Nephron progenitor cell (in vitro differentiated cells): ENCODE measurements at regions not wholly inside any gene's neighbourhood (a gene's known extent, or its start where the extent isn't known, plus 50 kb on each side); places are given as distances from the start of the nearest gene placed in this dataset.

Source experiments
- DNase-seq: peaks from one replicate; pipeline ENCODE4 v3.0.0; 2021
- H3K27ac Mint-ChIP-seq: 2 replicates; pipeline ENCODE4 v1.8.0; 2021; ENCODE audit warnings: mild to moderate bottlenecking, moderate library complexity, mixed read lengths
- H3K27me3 Mint-ChIP-seq: 2 replicates; pipeline ENCODE4 v1.8.0; 2021; ENCODE audit warnings: mild to moderate bottlenecking, low read depth, mixed read lengths; ENCODE audit not compliant: poor library complexity
- H3K36me3 Mint-ChIP-seq: 2 replicates; pipeline ENCODE4 v1.8.0; 2021; ENCODE audit warnings: low read depth, mixed read lengths
- H3K4me1 Mint-ChIP-seq: 2 replicates; pipeline ENCODE4 v1.8.0; 2021; ENCODE audit warnings: mixed read lengths
- H3K4me3 Mint-ChIP-seq: 2 replicates; pipeline ENCODE4 v1.8.0; 2021; ENCODE audit warnings: mild to moderate bottlenecking, moderate library complexity, mixed read lengths
- H3K9me3 Mint-ChIP-seq: 2 replicates; pipeline ENCODE4 v1.8.0; 2021; ENCODE audit warnings: mild to moderate bottlenecking, moderate library complexity, mixed read lengths
- TF ChIP-seq, protein P1 (sequence below): fragments of 200-600 bp; sonication (generic); IDR thresholded peaks from 2 replicates; pipeline ENCODE4 v1.5.0; 2021; ENCODE audit warnings: antibody characterized with exemption

DNA sequence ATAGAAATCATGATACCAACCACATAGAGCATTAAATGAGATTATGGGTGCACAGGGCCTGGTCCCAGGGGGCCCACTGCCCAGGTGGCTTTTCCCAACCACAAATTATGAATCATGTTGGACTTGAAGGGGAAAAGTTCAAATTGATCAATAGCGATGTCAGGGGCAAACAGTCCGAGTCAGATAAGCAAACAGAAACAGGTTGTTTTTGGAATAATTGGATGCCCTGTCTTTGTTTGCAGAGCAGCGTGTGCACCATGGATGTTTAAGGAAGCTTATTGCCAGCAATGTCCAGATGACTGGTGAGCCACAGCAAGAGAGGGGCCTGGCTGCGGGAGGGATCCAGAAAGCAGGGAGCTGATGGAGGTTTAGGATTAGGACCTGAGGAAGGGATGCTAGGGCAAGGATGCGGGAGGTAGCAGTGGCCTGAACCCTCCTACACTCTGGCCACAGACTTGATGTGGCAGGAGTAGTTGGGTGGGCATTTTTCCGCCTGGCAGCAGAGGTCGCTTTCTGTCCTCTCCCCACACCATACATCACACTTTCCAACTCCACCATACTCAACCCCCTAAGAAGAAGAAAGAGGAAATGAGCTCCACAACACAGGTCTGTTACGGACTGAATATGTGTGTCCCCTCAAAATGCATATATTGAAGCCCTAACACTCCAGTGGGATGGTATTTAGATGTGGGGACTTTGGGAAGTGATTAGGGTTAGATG lies 266.4 kb upstream of the RPL38 start:
- H3K9me3 Mint-ChIP-seq: no peaks in the 10 kb centered on the region
- H3K27ac Mint-ChIP-seq: no peak overlapping the region
- no peak for DNase-seq
- H3K36me3 Mint-ChIP-seq: no peaks in the 10 kb centered on the region
- no peak overlapping the region for H3K4me3 Mint-ChIP-seq
- peaks cover 19% of the 10 kb centered on the region for H3K4me1 Mint-ChIP-seq
- H3K27me3 Mint-ChIP-seq: peaks cover 33% of the 10 kb centered on the region
- TF ChIP-seq, protein P1, sequence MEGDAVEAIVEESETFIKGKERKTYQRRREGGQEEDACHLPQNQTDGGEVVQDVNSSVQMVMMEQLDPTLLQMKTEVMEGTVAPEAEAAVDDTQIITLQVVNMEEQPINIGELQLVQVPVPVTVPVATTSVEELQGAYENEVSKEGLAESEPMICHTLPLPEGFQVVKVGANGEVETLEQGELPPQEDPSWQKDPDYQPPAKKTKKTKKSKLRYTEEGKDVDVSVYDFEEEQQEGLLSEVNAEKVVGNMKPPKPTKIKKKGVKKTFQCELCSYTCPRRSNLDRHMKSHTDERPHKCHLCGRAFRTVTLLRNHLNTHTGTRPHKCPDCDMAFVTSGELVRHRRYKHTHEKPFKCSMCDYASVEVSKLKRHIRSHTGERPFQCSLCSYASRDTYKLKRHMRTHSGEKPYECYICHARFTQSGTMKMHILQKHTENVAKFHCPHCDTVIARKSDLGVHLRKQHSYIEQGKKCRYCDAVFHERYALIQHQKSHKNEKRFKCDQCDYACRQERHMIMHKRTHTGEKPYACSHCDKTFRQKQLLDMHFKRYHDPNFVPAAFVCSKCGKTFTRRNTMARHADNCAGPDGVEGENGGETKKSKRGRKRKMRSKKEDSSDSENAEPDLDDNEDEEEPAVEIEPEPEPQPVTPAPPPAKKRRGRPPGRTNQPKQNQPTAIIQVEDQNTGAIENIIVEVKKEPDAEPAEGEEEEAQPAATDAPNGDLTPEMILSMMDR: no peak

DNA sequence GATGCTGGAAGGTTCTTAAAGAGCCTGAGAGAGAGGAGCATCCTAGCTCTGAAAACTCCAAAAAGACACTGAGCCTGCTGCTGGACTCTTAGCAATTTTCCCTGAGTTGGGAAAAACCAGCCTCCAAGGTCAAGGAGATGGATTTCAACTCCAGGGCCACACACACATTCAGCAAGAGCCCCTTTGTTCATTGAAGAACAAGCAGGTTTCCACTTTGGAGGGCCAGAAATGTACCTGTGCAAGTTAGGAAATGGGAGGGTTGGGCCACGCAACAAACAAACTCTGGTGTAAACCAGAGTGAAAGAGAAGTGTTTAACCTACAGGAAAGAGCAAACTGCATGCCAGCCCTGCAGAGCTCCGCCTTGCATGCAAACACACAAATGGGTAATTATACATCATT lies 264.8 kb upstream of the RPL38 start:
- Mint-ChIP-seq H3K9me3 (no peaks in the 10 kb centered on the region), H3K27ac (no peak overlapping the region), H3K4me1 (peaks cover 8% of the 10 kb centered on the region), H3K4me3 (no peak overlapping the region), H3K36me3 (no peaks in the 10 kb centered on the region), H3K27me3 (peaks cover 26% of the 10 kb centered on the region)
- DNase-seq: no peak
- TF ChIP-seq, protein P1: no peak

DNA sequence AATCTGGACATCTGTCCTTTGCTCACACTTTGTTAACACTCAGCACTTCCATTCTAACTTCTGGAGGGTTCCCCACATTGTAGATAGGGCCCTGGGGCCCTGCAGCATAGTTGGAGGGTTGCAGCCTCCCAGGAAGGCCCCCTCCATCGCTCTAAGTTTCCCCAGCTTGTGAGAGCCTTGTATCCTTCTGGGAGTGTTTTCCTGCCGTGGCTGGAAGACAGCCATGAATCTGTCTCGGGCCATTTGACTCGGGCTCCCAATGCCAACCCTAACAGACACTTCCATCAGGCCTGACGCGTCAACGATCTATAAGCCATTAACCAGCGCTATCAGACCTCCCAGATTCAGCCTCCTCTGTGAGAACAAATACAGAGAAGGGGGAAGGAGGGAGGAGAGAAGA lies 263.7 kb upstream of the RPL38 start:
- Mint-ChIP-seq H3K27ac (peak overlapping the region; percentile 7), H3K4me1 (peaks cover 12% of the 10 kb centered on the region), H3K4me3 (no peak overlapping the region), H3K27me3 (peaks cover 23% of the 10 kb centered on the region), H3K9me3 (no peaks in the 10 kb centered on the region), H3K36me3 (no peaks in the 10 kb centered on the region)
- TF ChIP-seq, protein P1: no peak
- no peak for DNase-seq

DNA sequence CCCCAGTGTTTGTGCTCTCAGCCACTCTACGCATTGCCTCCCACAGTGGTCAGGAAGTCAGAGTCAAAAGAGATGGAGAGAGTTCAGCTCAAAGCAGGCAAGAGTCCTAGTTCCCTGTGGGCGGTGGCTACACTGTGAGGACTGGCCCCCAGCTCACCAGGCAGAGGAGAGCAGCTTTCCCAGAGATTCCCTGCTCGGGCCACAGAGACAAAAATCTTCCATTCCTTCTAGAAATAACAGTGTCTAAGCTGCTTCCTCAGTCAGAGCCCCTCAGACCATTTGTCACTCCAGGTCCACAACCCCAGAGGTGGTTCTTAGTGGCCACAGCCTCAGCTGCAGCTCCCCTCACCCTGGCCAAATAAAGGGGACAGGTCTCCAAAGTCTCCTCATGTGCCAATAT lies 263.0 kb upstream of the RPL38 start:
- H3K36me3 Mint-ChIP-seq: no peaks in the 10 kb centered on the region
- H3K27ac Mint-ChIP-seq: no peak overlapping the region
- DNase-seq: no peak
- TF ChIP-seq, protein P1: no peak
- no peak overlapping the region for H3K4me3 Mint-ChIP-seq
- H3K4me1 Mint-ChIP-seq: peaks cover 14% of the 10 kb centered on the region
- H3K27me3 Mint-ChIP-seq: peaks cover 23% of the 10 kb centered on the region
- no peaks in the 10 kb centered on the region for H3K9me3 Mint-ChIP-seq

DNA sequence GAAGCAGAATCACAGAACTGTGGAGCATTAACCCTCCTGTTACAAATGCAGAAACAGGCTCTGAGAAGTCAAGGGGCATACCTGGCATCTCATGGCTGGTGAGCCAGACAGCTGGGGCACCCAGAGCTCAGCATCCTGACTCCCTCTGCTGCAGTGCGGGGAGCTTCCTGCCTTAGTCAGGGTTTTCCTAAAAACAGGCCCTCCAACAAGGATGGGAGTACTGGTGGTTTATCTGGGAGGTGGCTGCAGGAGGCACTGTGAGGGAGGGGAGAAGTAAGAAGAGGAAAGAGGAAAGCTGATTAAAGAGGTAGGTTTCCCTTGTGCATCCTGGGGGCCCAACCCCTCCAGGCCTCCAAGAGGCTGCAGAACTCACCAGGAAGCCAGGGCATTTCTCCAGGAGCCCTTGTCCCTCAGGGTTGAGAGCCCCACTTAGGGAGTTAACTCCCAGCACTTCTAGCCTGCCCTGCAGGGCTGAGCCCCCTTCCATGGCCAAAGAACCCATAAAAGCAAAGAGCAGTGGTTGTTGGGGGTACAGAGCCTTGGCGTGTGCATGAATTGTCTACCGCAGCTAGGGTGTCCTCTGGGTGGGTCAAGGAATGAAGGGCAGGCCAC lies 261.5 kb upstream of the RPL38 start:
- Mint-ChIP-seq H3K4me1 (peaks cover 14% of the 10 kb centered on the region), H3K27ac (no peak overlapping the region), H3K4me3 (no peak overlapping the region), H3K27me3 (peaks cover 30% of the 10 kb centered on the region), H3K36me3 (no peaks in the 10 kb centered on the region), H3K9me3 (no peaks in the 10 kb centered on the region)
- TF ChIP-seq, protein P1: no peak
- DNase-seq: no peak
